Parathyroid adenoma (tissue), 2 donors: ENCODE measurements at regions not wholly inside any gene's neighbourhood (a gene's known extent, or its start where the extent isn't known, plus 50 kb on each side); places are given as distances from the start of the nearest gene placed in this dataset.
"Not testable (repeated sequence)": the region's sequence is repeated elsewhere in the genome, so short reads cannot be mapped to it uniquely, and the experiment has no call there.

ENCODE experiments used
- H2AFZ ChIP-seq: fragments of 300-600 bp; sonication (generic); one replicate; pipeline ENCODE4 v1.7.0; 2017; ENCODE audit warnings: antibody characterized with exemption, mild to moderate bottlenecking
- H3K27ac ChIP-seq: fragments of 300-600 bp; sonication (generic); one replicate; pipeline ENCODE4 v1.7.0; 2017
- H3K27me3 ChIP-seq: fragments of 300-600 bp; sonication (generic); one replicate; pipeline ENCODE4 v1.7.0; 2017; ENCODE audit warnings: low read length; ENCODE audit not compliant: control insufficient read depth, insufficient read depth
- H3K36me3 ChIP-seq: fragments of 300-600 bp; sonication (generic); one replicate; pipeline ENCODE4 v1.7.0; 2017; ENCODE audit warnings: low read length; ENCODE audit not compliant: control insufficient read depth, insufficient read depth
- H3K4me1 ChIP-seq: fragments of 300-600 bp; sonication (generic); one replicate; pipeline ENCODE4 v1.7.0; 2017; ENCODE audit warnings: control low read depth
- H3K4me2 ChIP-seq: fragments of 300-600 bp; sonication (generic); one replicate; pipeline ENCODE4 v1.7.0; 2017; ENCODE audit warnings: low read length
- H3K4me3 ChIP-seq: fragments of 300-600 bp; sonication (generic); one replicate; pipeline ENCODE4 v1.7.0; 2017; ENCODE audit warnings: low read depth, low read length
- H3K79me2 ChIP-seq: fragments of 300-600 bp; sonication (generic); one replicate; pipeline ENCODE4 v1.7.0; 2017; ENCODE audit warnings: control low read depth
- H3K9ac ChIP-seq: fragments of 300-600 bp; sonication (generic); one replicate; pipeline ENCODE4 v1.7.0; 2017; ENCODE audit warnings: mild to moderate bottlenecking
- H3K9me3 ChIP-seq: fragments of 300-600 bp; sonication (generic); one replicate; pipeline ENCODE4 v1.7.0; 2017; ENCODE audit warnings: low read length; ENCODE audit not compliant: control insufficient read depth
- CTCF ChIP-seq: fragments of 300-600 bp; sonication (generic); IDR thresholded peaks from one replicate; pipeline ENCODE4 v1.7.0; 2017; ENCODE audit warnings: antibody characterized with exemption, mild to moderate bottlenecking
- donor health status: primary hyperparathyroidism.

- Histone ChIP-seq H3K27me3 (no peaks in the 10 kb centered on the region), H3K4me2 (no peak overlapping the region), H3K9me3 (no peaks in the 10 kb centered on the region), H2AFZ (no peak overlapping the region), H3K79me2 (no peaks in the 10 kb centered on the region), H3K27ac (no peak overlapping the region), H3K4me3 (no peak overlapping the region), H3K9ac (no peak overlapping the region), H3K4me1 (no peaks in the 10 kb centered on the region), H3K36me3 (no peaks in the 10 kb centered on the region)
- no peak for TF ChIP-seq CTCF
Measured at GRCh38 chr3:116512281-116512680, 67.0 kb upstream of the LSAMP start.

- H3K79me2 ChIP-seq = no peaks in the 10 kb centered on the region
- no peak overlapping the region for H2AFZ ChIP-seq
- no peaks in the 10 kb centered on the region for H3K9me3 ChIP-seq
- no peak overlapping the region for H3K27ac ChIP-seq
- TF ChIP-seq CTCF = no peak
- H3K4me3 ChIP-seq = no peak overlapping the region
- no peaks in the 10 kb centered on the region for H3K36me3 ChIP-seq
- H3K9ac ChIP-seq = no peak overlapping the region
- H3K27me3 ChIP-seq = no peaks in the 10 kb centered on the region
- H3K4me1 ChIP-seq = no peaks in the 10 kb centered on the region
- no peak overlapping the region for H3K4me2 ChIP-seq
Measured at GRCh38 chr3:116512931-116513330, 67.6 kb upstream of the LSAMP start.

DNA sequence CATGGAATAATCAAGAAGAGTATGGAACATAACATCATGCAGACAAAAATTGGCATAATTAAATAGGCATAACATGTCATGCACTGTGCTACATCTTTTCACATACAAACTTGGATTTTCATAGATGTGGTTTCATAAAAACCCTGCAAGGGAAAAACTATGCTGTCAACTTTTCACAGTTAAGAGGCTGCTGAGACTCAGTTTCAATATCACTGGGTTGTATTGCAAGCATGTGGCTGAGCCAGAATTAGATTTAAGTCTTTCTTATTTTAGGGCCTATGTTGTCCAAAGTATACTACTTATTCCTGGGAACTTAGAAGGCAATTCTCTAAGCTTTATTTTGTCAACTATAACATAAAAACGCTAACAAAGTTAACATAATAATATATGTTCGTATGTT is 70.7 kb upstream of the LSAMP start:
- H3K4me1 ChIP-seq = no peaks in the 10 kb centered on the region

DNA sequence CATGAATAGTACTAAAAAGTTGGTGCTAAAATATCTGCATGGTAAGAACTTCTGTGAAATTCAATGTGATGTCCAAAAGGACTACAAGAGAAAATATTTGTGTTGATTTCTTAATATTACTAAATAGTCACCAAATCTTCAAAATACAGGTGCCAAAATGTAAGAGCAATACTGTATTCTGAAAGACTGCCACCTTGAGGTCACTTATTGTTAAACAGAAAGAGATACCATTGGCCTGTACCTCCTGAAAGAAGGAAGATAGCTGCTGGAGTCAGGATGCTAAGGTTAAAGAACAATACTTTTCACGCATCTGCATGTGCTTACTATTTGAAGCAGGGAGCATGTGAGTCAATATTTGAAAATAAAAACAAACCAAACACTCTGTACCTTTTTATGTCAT is 72.0 kb upstream of the LSAMP start:
- TF ChIP-seq CTCF = no peak
- H3K9me3 ChIP-seq = no peaks in the 10 kb centered on the region
- no peaks in the 10 kb centered on the region for H3K79me2 ChIP-seq
- H3K27me3 ChIP-seq = no peaks in the 10 kb centered on the region
- no peak overlapping the region for H3K4me3 ChIP-seq
- H3K4me2 ChIP-seq = no peak overlapping the region
- H3K36me3 ChIP-seq = no peaks in the 10 kb centered on the region
- H2AFZ ChIP-seq = no peak overlapping the region
- H3K9ac ChIP-seq = no peak overlapping the region
- no peaks in the 10 kb centered on the region for H3K4me1 ChIP-seq
- no peak overlapping the region for H3K27ac ChIP-seq

More for the DNA sequence above, 70.7 kb upstream of the LSAMP start:
- H2AFZ ChIP-seq = no peak overlapping the region
- no peaks in the 10 kb centered on the region for H3K79me2 ChIP-seq
- H3K9me3 ChIP-seq = no peaks in the 10 kb centered on the region
- no peak for TF ChIP-seq CTCF
- H3K27me3 ChIP-seq = no peaks in the 10 kb centered on the region
- no peak overlapping the region for H3K4me3 ChIP-seq
- no peak overlapping the region for H3K4me2 ChIP-seq
- no peak overlapping the region for H3K27ac ChIP-seq
- no peaks in the 10 kb centered on the region for H3K36me3 ChIP-seq
- H3K9ac ChIP-seq = no peak overlapping the region

- H3K4me2 ChIP-seq, H3K36me3 ChIP-seq, H3K4me1 ChIP-seq, H3K27ac ChIP-seq, H3K79me2 ChIP-seq, H3K27me3 ChIP-seq, H3K9ac ChIP-seq, H3K9me3 ChIP-seq, H2AFZ ChIP-seq, H3K4me3 ChIP-seq: not testable (repeated sequence)
Measured at GRCh38 chr3:116519101-116519500, 73.8 kb upstream of the LSAMP start.

DNA sequence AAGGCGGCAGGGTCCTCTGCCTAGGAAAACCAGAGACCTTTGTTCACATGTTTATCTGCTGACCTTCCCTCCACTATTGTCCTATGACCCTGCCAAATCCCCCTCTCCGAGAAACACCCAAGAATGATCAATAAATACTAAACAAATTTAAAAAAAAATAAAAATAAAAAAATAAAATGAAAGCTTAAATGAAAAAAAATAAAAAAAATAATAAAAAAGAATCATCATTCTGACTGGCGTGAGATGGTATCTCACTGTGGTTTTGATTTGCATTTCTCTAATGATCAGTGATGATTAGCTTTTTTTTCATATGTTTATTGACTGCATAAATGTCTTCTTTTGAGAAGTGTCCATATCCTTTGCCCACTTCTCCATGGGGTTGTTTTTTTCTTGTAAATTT is 74.5 kb upstream of the LSAMP start:
- H2AFZ ChIP-seq, H3K9ac ChIP-seq, H3K27me3 ChIP-seq, H3K79me2 ChIP-seq, H3K36me3 ChIP-seq, H3K4me2 ChIP-seq, H3K27ac ChIP-seq, H3K9me3 ChIP-seq, H3K4me1 ChIP-seq, H3K4me3 ChIP-seq: not testable (repeated sequence)
